LoVo (cell line): ENCODE measurements at regions not wholly inside any gene's neighbourhood (a gene's known extent, or its start where the extent isn't known, plus 50 kb on each side); places are given as distances from the start of the nearest gene placed in this dataset.
"Not testable (repeated sequence)": the region's sequence is repeated elsewhere in the genome, so short reads cannot be mapped to it uniquely, and the experiment has no call there.

Experiments used
- DNase-seq: peaks from one replicate; pipeline ENCODE4 v3.0.0-alpha.2; 2016; ENCODE audit warnings: low spot score

DNA sequence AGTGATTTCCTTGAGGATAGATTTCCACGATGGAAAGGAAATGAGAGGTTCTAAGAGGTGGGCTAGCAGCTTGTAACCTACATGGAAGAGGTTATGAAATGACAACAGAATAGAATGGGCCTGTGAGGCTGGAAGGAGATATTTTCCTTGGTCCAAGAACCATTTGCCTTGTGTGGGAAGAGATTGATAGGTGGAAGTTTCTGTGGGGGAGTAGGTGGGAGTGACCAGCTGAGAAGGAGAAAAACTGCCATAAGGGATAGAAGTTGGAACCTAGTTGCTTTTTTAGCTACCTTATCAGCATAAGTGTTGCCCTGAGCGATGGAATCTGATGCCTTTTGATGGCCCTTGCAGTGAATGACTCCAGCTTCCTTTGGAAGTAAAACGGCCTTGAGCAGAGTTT is 60.4 kb upstream of the NAA35 start:
- not testable (repeated sequence) for DNase-seq

DNA sequence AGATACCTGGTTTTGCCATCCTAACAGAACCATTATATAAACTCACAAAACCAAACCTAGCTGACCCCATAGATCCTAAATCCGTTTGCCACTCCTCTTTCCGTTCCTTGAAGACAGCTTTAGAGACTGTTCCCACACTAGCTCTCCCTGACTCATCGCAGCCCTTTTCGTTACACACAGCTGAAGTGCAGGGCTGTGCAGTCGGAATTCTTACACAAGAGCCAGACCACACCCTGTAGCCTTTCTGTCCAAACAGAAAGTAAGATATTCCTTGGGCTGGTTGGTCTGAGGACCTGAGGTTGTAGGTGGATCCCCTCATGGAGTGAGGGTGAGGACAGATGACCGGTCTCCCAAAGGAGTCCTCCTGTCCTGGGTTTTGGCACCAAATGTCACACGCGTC is 56.7 kb upstream of the NAA35 start:
- DNase-seq = peak; percentile 76

GRCh38 chr9:85890962-85891361 is 50.0 kb upstream of the NAA35 start:
- no peak for DNase-seq
